ENCODE measurements at regions not wholly inside any gene's neighbourhood (a gene's known extent, or its start where the extent isn't known, plus 50 kb on each side); places are given as distances from the start of the nearest gene placed in this dataset.

GRCh38 chr11:79949574-79949973 lies 508.7 kb upstream of the TENM4 start:
- no peak for DNase-seq
- Mint-ChIP-seq H3K9me3 (no peaks in the 10 kb centered on the region), H3K4me1 (ENCODE audit: low read depth) (no peaks in the 10 kb centered on the region), H3K36me3 (ENCODE audit: insufficient read depth) (no peaks in the 10 kb centered on the region), H3K27me3 (ENCODE audit: low read depth) (no peaks in the 10 kb centered on the region), H3K4me3 (no peak overlapping the region)
- no peak for ATAC-seq

GRCh38 chr11:79942646-79943045 lies 501.8 kb upstream of the TENM4 start:
- DNase-seq (no peak), ATAC-seq (no peak)
- Mint-ChIP-seq H3K4me3 (no peak overlapping the region), H3K36me3 (ENCODE audit: insufficient read depth) (no peaks in the 10 kb centered on the region), H3K9me3 (peaks cover 8% of the 10 kb centered on the region), H3K4me1 (ENCODE audit: low read depth) (no peaks in the 10 kb centered on the region), H3K27me3 (ENCODE audit: low read depth) (no peaks in the 10 kb centered on the region)

GRCh38 chr11:79942090-79942489 lies 501.3 kb upstream of the TENM4 start:
- Mint-ChIP-seq H3K27me3 (ENCODE audit: low read depth) (no peaks in the 10 kb centered on the region), H3K4me3 (no peak overlapping the region), H3K36me3 (ENCODE audit: insufficient read depth) (no peaks in the 10 kb centered on the region), H3K9me3 (peaks cover 8% of the 10 kb centered on the region), H3K4me1 (ENCODE audit: low read depth) (no peaks in the 10 kb centered on the region)
- ATAC-seq (no peak), DNase-seq (no peak)

- no peaks in the 10 kb centered on the region for H3K4me1 Mint-ChIP-seq (ENCODE audit: low read depth)
- H3K27me3 Mint-ChIP-seq (ENCODE audit: low read depth), result no peaks in the 10 kb centered on the region
- no peak for DNase-seq
These were observed 500.3 kb upstream of the TENM4 start for GRCh38 chr11:79940974-79941735.

GRCh38 chr11:79940165-79940564 lies 499.3 kb upstream of the TENM4 start:
- ATAC-seq (no peak), DNase-seq (no peak)
- Mint-ChIP-seq H3K4me1 (ENCODE audit: low read depth) (no peaks in the 10 kb centered on the region), H3K36me3 (ENCODE audit: insufficient read depth) (no peaks in the 10 kb centered on the region), H3K9me3 (peaks cover 13% of the 10 kb centered on the region), H3K27me3 (ENCODE audit: low read depth) (no peaks in the 10 kb centered on the region), H3K4me3 (no peak overlapping the region)

More at GRCh38 chr11:79940974-79941735, 500.3 kb upstream of the TENM4 start:
- Mint-ChIP-seq H3K4me3 (no peak overlapping the region), H3K9me3 (peaks cover 11% of the 10 kb centered on the region), H3K36me3 (ENCODE audit: insufficient read depth) (no peaks in the 10 kb centered on the region)
- no peak for ATAC-seq

GRCh38 chr11:79939111-79939510 lies 498.3 kb upstream of the TENM4 start:
- Mint-ChIP-seq H3K9me3 (peaks cover 13% of the 10 kb centered on the region), H3K4me1 (ENCODE audit: low read depth) (no peaks in the 10 kb centered on the region), H3K4me3 (no peak overlapping the region), H3K36me3 (ENCODE audit: insufficient read depth) (no peaks in the 10 kb centered on the region), H3K27me3 (ENCODE audit: low read depth) (no peaks in the 10 kb centered on the region)
- no peak for DNase-seq
- no peak for ATAC-seq

- no peak for ATAC-seq
- no peak for DNase-seq
- Mint-ChIP-seq H3K4me3 (no peak overlapping the region), H3K27me3 (ENCODE audit: low read depth) (no peaks in the 10 kb centered on the region), H3K9me3 (peaks cover 13% of the 10 kb centered on the region), H3K4me1 (ENCODE audit: low read depth) (no peaks in the 10 kb centered on the region), H3K36me3 (ENCODE audit: insufficient read depth) (no peaks in the 10 kb centered on the region)
These were observed 497.0 kb upstream of the TENM4 start for GRCh38 chr11:79937676-79938334.

GRCh38 chr11:79932612-79933011 lies 491.8 kb upstream of the TENM4 start:
- ATAC-seq (no peak), DNase-seq (no peak)
- Mint-ChIP-seq H3K36me3 (ENCODE audit: insufficient read depth) (no peaks in the 10 kb centered on the region), H3K4me1 (ENCODE audit: low read depth) (no peaks in the 10 kb centered on the region), H3K27me3 (ENCODE audit: low read depth) (no peaks in the 10 kb centered on the region), H3K9me3 (peaks cover 11% of the 10 kb centered on the region), H3K4me3 (no peak overlapping the region)

GRCh38 chr11:79931692-79932091 lies 490.9 kb upstream of the TENM4 start:
- H3K4me3 Mint-ChIP-seq, result no peak overlapping the region

GRCh38 chr11:79926707-79927106 lies 485.9 kb upstream of the TENM4 start:
- ATAC-seq (no peak), DNase-seq (no peak)
- Mint-ChIP-seq H3K4me1 (ENCODE audit: low read depth) (no peaks in the 10 kb centered on the region), H3K27me3 (ENCODE audit: low read depth) (no peaks in the 10 kb centered on the region), H3K36me3 (ENCODE audit: insufficient read depth) (no peaks in the 10 kb centered on the region), H3K9me3 (peaks cover 10% of the 10 kb centered on the region), H3K4me3 (no peak overlapping the region)

More at GRCh38 chr11:79931692-79932091, 490.9 kb upstream of the TENM4 start:
- Mint-ChIP-seq H3K36me3 (ENCODE audit: insufficient read depth) (no peaks in the 10 kb centered on the region), H3K4me1 (ENCODE audit: low read depth) (no peaks in the 10 kb centered on the region), H3K27me3 (ENCODE audit: low read depth) (no peaks in the 10 kb centered on the region), H3K9me3 (peaks cover 11% of the 10 kb centered on the region)
- no peak for DNase-seq
- no peak for ATAC-seq

- DNase-seq, result no peak
- Mint-ChIP-seq H3K27me3 (ENCODE audit: low read depth) (no peaks in the 10 kb centered on the region), H3K9me3 (peaks cover 10% of the 10 kb centered on the region), H3K36me3 (ENCODE audit: insufficient read depth) (no peaks in the 10 kb centered on the region), H3K4me1 (ENCODE audit: low read depth) (no peaks in the 10 kb centered on the region), H3K4me3 (no peak overlapping the region)
- no peak for ATAC-seq
These were observed 484.7 kb upstream of the TENM4 start for GRCh38 chr11:79925570-79925969.

GRCh38 chr11:79922641-79923040 lies 481.8 kb upstream of the TENM4 start:
- H3K4me3 Mint-ChIP-seq, result no peak overlapping the region
- ATAC-seq (no peak), DNase-seq (no peak)
- no peaks in the 10 kb centered on the region for H3K36me3 Mint-ChIP-seq (ENCODE audit: insufficient read depth)
- no peaks in the 10 kb centered on the region for H3K4me1 Mint-ChIP-seq (ENCODE audit: low read depth)
- peaks cover 4% of the 10 kb centered on the region for H3K9me3 Mint-ChIP-seq
- H3K27me3 Mint-ChIP-seq (ENCODE audit: low read depth), result no peaks in the 10 kb centered on the region

- H3K27me3 Mint-ChIP-seq (ENCODE audit: low read depth), result no peaks in the 10 kb centered on the region
- no peaks in the 10 kb centered on the region for H3K4me1 Mint-ChIP-seq (ENCODE audit: low read depth)
- ATAC-seq (no peak), DNase-seq (no peak)
- H3K4me3 Mint-ChIP-seq, result no peak overlapping the region
- peaks cover 6% of the 10 kb centered on the region for H3K9me3 Mint-ChIP-seq
- H3K36me3 Mint-ChIP-seq (ENCODE audit: insufficient read depth), result no peaks in the 10 kb centered on the region
These were observed 479.6 kb upstream of the TENM4 start for GRCh38 chr11:79920480-79920879.

- H3K4me1 Mint-ChIP-seq (ENCODE audit: low read depth), result no peaks in the 10 kb centered on the region
- no peak for DNase-seq
- peaks cover 10% of the 10 kb centered on the region for H3K9me3 Mint-ChIP-seq
- no peak for ATAC-seq
- H3K4me3 Mint-ChIP-seq, result no peak overlapping the region
- no peaks in the 10 kb centered on the region for H3K27me3 Mint-ChIP-seq (ENCODE audit: low read depth)
- H3K36me3 Mint-ChIP-seq (ENCODE audit: insufficient read depth), result no peaks in the 10 kb centered on the region
These were observed 478.5 kb upstream of the TENM4 start for GRCh38 chr11:79919350-79919749.

GRCh38 chr11:79918846-79919245 lies 478.0 kb upstream of the TENM4 start:
- no peak overlapping the region for H3K4me3 Mint-ChIP-seq
- ATAC-seq (no peak), DNase-seq (no peak)
- H3K36me3 Mint-ChIP-seq (ENCODE audit: insufficient read depth), result no peaks in the 10 kb centered on the region
- no peaks in the 10 kb centered on the region for H3K27me3 Mint-ChIP-seq (ENCODE audit: low read depth)
- H3K4me1 Mint-ChIP-seq (ENCODE audit: low read depth), result no peaks in the 10 kb centered on the region
- H3K9me3 Mint-ChIP-seq, result peaks cover 10% of the 10 kb centered on the region

Measured in activated T-cell treated with anti-CD3 and anti-CD28 coated beads, Interleukin-2, amount 50 U/mL, for 4 hours (primary cell).